ENCODE measurements at regions not wholly inside any gene's neighbourhood (a gene's known extent, or its start where the extent isn't known, plus 50 kb on each side); places are given as distances from the start of the nearest gene placed in this dataset.

- H3K4me3 ChIP-seq (ENCODE audit: low read depth, low read length), result no peak overlapping the region
- no peak for TF ChIP-seq CTCF (conservative IDR thresholded peaks at IDR 0.05; ENCODE audit: low read depth, low read length)
- DNase-seq (ENCODE audit: low read depth), result no peak
Measured at GRCh38 chr11:8315954-8316353, 52.3 kb upstream of the LMO1 start.

GRCh38 chr11:8315463-8315862 lies 51.8 kb upstream of the LMO1 start:
- no peak for TF ChIP-seq CTCF (conservative IDR thresholded peaks at IDR 0.05; ENCODE audit: low read depth, low read length)
- DNase-seq (ENCODE audit: low read depth), result no peak
- no peak overlapping the region for H3K4me3 ChIP-seq (ENCODE audit: low read depth, low read length)

- no peak for TF ChIP-seq CTCF (conservative IDR thresholded peaks at IDR 0.05; ENCODE audit: low read depth, low read length)
- H3K4me3 ChIP-seq (ENCODE audit: low read depth, low read length), result no peak overlapping the region
- no peak for DNase-seq (ENCODE audit: low read depth)
Measured at GRCh38 chr11:8314916-8315315, 51.2 kb upstream of the LMO1 start.

- no peak for TF ChIP-seq CTCF (conservative IDR thresholded peaks at IDR 0.05; ENCODE audit: low read depth, low read length)
- no peak overlapping the region for H3K4me3 ChIP-seq (ENCODE audit: low read depth, low read length)
- DNase-seq (ENCODE audit: low read depth), result no peak
Measured at GRCh38 chr11:8313504-8314090, 49.9 kb upstream of the LMO1 start.
